Stimulated activated CD4-positive, alpha-beta T cell treated with anti-CD3 and anti-CD28 coated beads, TNF-alpha, amount 100 ng/mL, for 48 hours (primary cell): ENCODE measurements at regions not wholly inside any gene's neighbourhood (a gene's known extent, or its start where the extent isn't known, plus 50 kb on each side); places are given as distances from the start of the nearest gene placed in this dataset.
A peak's percentile ranks its signal among the peaks of the same experiment; 100 is the strongest.
"Not testable (repeated sequence)": the region's sequence is repeated elsewhere in the genome, so short reads cannot be mapped to it uniquely, and the experiment has no call there.

Experiments
- DNase-seq, 3 donors: peaks; one replicate each; pipeline ENCODE4 v3.0.0-alpha.2; 2020; ENCODE audit warnings: low read depth in 3 of 3

- not testable (repeated sequence) for DNase-seq
Measured at GRCh38 chr1:144140243-144140642, 168.5 kb upstream of the FAM72C start.

GRCh38 chr1:144105006-144105405, 133.2 kb upstream of the FAM72C start:
- not testable (repeated sequence) for DNase-seq

GRCh38 chr1:144104000-144104677, 132.4 kb upstream of the FAM72C start:
- peak in 1 of 3 donors; percentile 16 for DNase-seq

GRCh38 chr1:144103156-144103880, 131.5 kb upstream of the FAM72C start:
- peak in 1 of 3 donors; percentile 12 for DNase-seq

- peak in 1 of 3 donors; percentile 1 for DNase-seq
Measured at GRCh38 chr1:144102046-144102745, 130.4 kb upstream of the FAM72C start.

GRCh38 chr1:144101397-144102045, 129.7 kb upstream of the FAM72C start:
- peak in 1 of 3 donors; percentile 0 for DNase-seq

GRCh38 chr1:144077167-144077841, 105.5 kb upstream of the FAM72C start:
- DNase-seq = not testable (repeated sequence)

GRCh38 chr1:144076646-144077045, 104.9 kb upstream of the FAM72C start:
- DNase-seq = not testable (repeated sequence)

- DNase-seq = not testable (repeated sequence)
Measured at GRCh38 chr1:144070394-144071053, 98.7 kb upstream of the FAM72C start.

- DNase-seq = not testable (repeated sequence)
Measured at GRCh38 chr1:144067042-144067441, 95.3 kb upstream of the FAM72C start.

- not testable (repeated sequence) for DNase-seq
Measured at GRCh38 chr1:144066071-144066813, 94.5 kb upstream of the FAM72C start.

GRCh38 chr1:144065299-144066060, 93.7 kb upstream of the FAM72C start:
- DNase-seq = not testable (repeated sequence)

- not testable (repeated sequence) for DNase-seq
Measured at GRCh38 chr1:144049365-144049764, 77.6 kb upstream of the FAM72C start.

- DNase-seq = not testable (repeated sequence)
Measured at GRCh38 chr1:144046645-144047044, 74.9 kb upstream of the FAM72C start.

- DNase-seq = peak in 1 of 3 donors; percentile 4
Measured at GRCh38 chr1:144045751-144046546, 74.2 kb upstream of the FAM72C start.

GRCh38 chr1:144042251-144042650, 70.5 kb upstream of the FAM72C start:
- DNase-seq = not testable (repeated sequence)

GRCh38 chr1:144040293-144040692, 68.5 kb upstream of the FAM72C start:
- DNase-seq = not testable (repeated sequence)

- not testable (repeated sequence) for DNase-seq
Measured at GRCh38 chr1:144034045-144034444, 62.3 kb upstream of the FAM72C start.
